Body of pancreas (tissue), 4 donors: ENCODE measurements at regions not wholly inside any gene's neighbourhood (a gene's known extent, or its start where the extent isn't known, plus 50 kb on each side); places are given as distances from the start of the nearest gene placed in this dataset.

Source experiments
- POLR2A ChIP-seq, 3 donors: fragments of 450-650 bp; IDR thresholded peaks; one replicate each; pipeline ENCODE4 v1.6.1; 2016; ENCODE audit warnings: antibody characterized with exemption in 3 of 3, mild to moderate bottlenecking in 2 of 3
- TF ChIP-seq, protein P1 (sequence below), 7 experiments: fragments of 450-650 bp in 4 of 7; fragments of 200-600 bp in 3 of 7; sonication (generic) in 3 of 7; IDR thresholded peaks; one replicate each; pipeline ENCODE4 v1.5.1; 2016 to 2019; ENCODE audit warnings: antibody characterized with exemption in 7 of 7

DNA sequence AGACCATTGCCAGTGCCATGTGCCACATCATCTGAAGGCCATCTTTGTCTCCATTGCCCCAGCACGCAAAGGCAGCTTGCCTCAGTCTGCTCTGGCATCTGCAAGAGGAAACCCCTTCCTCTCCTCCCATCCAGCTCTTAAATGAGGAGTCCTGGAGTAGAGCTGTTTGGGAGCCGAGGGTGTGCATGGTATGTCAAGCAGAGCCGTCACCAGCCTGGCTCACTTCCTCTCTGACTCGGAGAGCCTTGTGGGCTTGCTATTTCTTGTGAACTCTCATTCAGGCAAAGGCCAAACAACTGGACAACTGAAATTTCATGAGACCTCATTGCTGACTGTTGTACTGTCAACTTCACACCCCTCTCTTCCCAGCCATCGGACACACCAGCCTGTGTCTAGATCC lies 143.9 kb downstream of the SIPA1L2 start:
- TF ChIP-seq, protein P1, sequence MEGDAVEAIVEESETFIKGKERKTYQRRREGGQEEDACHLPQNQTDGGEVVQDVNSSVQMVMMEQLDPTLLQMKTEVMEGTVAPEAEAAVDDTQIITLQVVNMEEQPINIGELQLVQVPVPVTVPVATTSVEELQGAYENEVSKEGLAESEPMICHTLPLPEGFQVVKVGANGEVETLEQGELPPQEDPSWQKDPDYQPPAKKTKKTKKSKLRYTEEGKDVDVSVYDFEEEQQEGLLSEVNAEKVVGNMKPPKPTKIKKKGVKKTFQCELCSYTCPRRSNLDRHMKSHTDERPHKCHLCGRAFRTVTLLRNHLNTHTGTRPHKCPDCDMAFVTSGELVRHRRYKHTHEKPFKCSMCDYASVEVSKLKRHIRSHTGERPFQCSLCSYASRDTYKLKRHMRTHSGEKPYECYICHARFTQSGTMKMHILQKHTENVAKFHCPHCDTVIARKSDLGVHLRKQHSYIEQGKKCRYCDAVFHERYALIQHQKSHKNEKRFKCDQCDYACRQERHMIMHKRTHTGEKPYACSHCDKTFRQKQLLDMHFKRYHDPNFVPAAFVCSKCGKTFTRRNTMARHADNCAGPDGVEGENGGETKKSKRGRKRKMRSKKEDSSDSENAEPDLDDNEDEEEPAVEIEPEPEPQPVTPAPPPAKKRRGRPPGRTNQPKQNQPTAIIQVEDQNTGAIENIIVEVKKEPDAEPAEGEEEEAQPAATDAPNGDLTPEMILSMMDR (IDR thresholded peaks at IDR 0.05), result no peak
- no peak for TF ChIP-seq POLR2A (IDR thresholded peaks at IDR 0.05)
